Prostate gland (tissue), 2 donors: ENCODE measurements at regions not wholly inside any gene's neighbourhood (a gene's known extent, or its start where the extent isn't known, plus 50 kb on each side); places are given as distances from the start of the nearest gene placed in this dataset.
"Not testable (repeated sequence)": the region's sequence is repeated elsewhere in the genome, so short reads cannot be mapped to it uniquely, and the experiment has no call there.

ENCODE experiments used
- CTCF ChIP-seq, 4 experiments: fragments of 200-600 bp in 2 of 4; fragments of 450-650 bp in 2 of 4; sonication (generic) in 2 of 4; IDR thresholded peaks; 1 replicate in 3 of 4; 2 replicates in 1 of 4; pipeline ENCODE4 v1.5.1; 2016 to 2019; ENCODE audit warnings: antibody characterized with exemption in 4 of 4, mild to moderate bottlenecking in 2 of 4, moderate library complexity in 2 of 4
- POLR2A ChIP-seq: fragments of 450-650 bp; IDR thresholded peaks from one replicate; pipeline ENCODE4 v1.6.1; 2016; ENCODE audit warnings: antibody characterized with exemption, mild to moderate bottlenecking
- POLR2AphosphoS5 ChIP-seq: sonication (generic); formaldehyde crosslinking; IDR thresholded peaks from one replicate; pipeline ENCODE4 v1.6.1; 2017; ENCODE audit warnings: antibody characterized with exemption

- TF ChIP-seq CTCF (IDR thresholded peaks at IDR 0.05); POLR2A; POLR2AphosphoS5: not testable (repeated sequence)
Measured at GRCh38 chrX:47306471-47307023, 63.8 kb upstream of the ZNF157 start.
